ENCODE measurements at regions not wholly inside any gene's neighbourhood (a gene's known extent, or its start where the extent isn't known, plus 50 kb on each side); places are given as distances from the start of the nearest gene placed in this dataset.
"Not testable (repeated sequence)": the region's sequence is repeated elsewhere in the genome, so short reads cannot be mapped to it uniquely, and the experiment has no call there.

DNA sequence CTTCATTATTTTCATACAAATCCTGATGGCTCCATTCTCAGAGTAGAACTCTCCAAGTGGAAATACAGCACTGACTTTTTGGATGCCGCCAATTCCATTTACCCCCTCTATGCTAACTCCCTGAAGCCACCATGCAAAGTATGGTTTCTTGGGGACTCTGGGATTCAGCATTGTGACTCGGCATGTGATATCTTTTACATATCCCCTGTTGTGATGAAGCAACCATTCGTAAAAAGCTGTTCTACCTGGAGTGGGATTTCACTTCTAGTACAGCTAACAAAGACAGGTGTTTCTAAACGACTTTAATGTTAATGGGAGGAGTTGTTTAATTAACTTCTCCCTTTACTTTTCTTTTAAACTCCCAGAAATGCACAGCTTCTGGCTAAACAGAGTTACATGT, 533.5 kb downstream of the RBFOX1 start:
- Histone ChIP-seq H3K9ac (ENCODE audit: low read length) (no peak overlapping the region), H3K9me2 (replicated peaks; ENCODE audit: insufficient read depth, low read length) (no peaks in the 10 kb centered on the region), H3F3A (ENCODE audit: insufficient read depth) (no peaks in the 10 kb centered on the region), H3K27me3 (ENCODE audit: low read length) (no peaks in the 10 kb centered on the region; the same call in 1 of the 2 replicates), H3K36me3 (ENCODE audit: low read length) (no peaks in the 10 kb centered on the region), H4K20me1 (ENCODE audit: low read depth, low read length) (no peaks in the 10 kb centered on the region), H3K9me3 (ENCODE audit: insufficient read depth, low read length) (no peaks in the 10 kb centered on the region), H3K79me2 (ENCODE audit: insufficient read depth, low read length) (no peaks in the 10 kb centered on the region), H2AFZ (ENCODE audit: low read depth, low read length, severe bottlenecking) (no peak overlapping the region), H3K4me3 (ENCODE audit: insufficient read depth, low read length, poor library complexity, severe bottlenecking) (no peak overlapping the region), H3K27ac (ENCODE audit: low read depth, low read length) (no peak overlapping the region), H3K4me2 (ENCODE audit: low read depth, low read length, poor library complexity, severe bottlenecking) (no peak overlapping the region)
- TF ChIP-seq EZH2phosphoT487 (conservative IDR thresholded peaks at IDR 0.05; ENCODE audit: low read length): no peak
- TF ChIP-seq, protein P1, sequence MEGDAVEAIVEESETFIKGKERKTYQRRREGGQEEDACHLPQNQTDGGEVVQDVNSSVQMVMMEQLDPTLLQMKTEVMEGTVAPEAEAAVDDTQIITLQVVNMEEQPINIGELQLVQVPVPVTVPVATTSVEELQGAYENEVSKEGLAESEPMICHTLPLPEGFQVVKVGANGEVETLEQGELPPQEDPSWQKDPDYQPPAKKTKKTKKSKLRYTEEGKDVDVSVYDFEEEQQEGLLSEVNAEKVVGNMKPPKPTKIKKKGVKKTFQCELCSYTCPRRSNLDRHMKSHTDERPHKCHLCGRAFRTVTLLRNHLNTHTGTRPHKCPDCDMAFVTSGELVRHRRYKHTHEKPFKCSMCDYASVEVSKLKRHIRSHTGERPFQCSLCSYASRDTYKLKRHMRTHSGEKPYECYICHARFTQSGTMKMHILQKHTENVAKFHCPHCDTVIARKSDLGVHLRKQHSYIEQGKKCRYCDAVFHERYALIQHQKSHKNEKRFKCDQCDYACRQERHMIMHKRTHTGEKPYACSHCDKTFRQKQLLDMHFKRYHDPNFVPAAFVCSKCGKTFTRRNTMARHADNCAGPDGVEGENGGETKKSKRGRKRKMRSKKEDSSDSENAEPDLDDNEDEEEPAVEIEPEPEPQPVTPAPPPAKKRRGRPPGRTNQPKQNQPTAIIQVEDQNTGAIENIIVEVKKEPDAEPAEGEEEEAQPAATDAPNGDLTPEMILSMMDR (IDR thresholded peaks at IDR 0.05; ENCODE audit: insufficient read depth, low read length, poor library complexity, severe bottlenecking): no peak

DNA sequence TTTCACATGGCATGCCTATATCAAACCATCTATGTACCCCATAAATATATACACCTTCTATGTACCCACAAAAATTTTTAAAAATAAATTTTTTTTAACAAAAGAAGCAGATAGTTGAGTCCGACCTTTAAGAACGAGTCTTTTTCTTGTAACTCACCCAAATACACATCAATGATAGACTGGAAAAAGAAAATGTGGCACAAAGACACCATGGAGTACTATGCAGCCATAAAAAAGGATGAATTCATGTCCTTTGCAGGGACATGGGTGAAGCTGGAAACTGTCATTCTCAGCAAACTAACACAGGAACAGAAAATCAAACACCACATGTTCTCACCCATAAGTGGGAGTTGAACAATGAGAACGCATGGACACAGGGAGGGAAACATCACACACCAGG, 532.7 kb downstream of the RBFOX1 start:
- H2AFZ ChIP-seq (ENCODE audit: low read depth, low read length, severe bottlenecking); H3K4me2 ChIP-seq (ENCODE audit: low read depth, low read length, poor library complexity, severe bottlenecking); H3K36me3 ChIP-seq (ENCODE audit: low read length); H3K27me3 ChIP-seq (ENCODE audit: low read length); H3K9ac ChIP-seq (ENCODE audit: low read length); H4K20me1 ChIP-seq (ENCODE audit: low read depth, low read length); H3K9me2 ChIP-seq (replicated peaks; ENCODE audit: insufficient read depth, low read length); H3K4me3 ChIP-seq (ENCODE audit: insufficient read depth, low read length, poor library complexity, severe bottlenecking); H3K27ac ChIP-seq (ENCODE audit: low read depth, low read length); H3K9me3 ChIP-seq (ENCODE audit: insufficient read depth, low read length); H3K79me2 ChIP-seq (ENCODE audit: insufficient read depth, low read length); H3F3A ChIP-seq (ENCODE audit: insufficient read depth): not testable (repeated sequence)

DNA sequence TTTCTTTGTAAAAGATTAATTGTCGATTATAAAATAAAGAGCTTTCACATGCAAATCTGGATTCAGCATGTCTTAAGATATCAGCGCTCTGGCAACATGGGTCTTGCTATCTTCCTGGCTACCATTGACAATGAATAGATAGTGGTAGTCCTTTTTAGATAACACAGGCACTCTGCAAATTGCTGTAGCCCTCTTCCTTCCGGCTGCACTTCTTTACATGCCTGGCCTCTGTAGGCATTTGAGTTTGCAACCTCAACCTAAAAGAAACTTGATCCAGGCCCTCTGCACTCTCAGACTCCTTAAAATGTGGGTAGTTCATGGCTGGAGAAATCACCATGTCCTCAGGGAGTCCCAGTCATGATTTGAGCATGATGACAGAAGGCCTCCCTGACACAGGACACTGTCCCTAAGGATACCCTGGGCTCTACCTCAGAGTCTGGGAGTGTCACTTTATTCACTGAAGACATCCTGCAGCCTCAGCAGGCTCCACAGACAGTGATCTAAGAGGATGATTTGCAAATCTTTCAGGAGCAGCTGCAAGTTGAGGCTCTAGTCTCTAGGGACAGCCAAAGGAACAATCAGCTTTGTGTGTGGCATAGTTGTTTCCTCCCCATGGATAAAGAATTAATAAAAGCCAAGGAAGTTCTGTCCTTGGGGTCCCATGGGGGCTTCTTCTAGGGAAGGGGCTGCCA, 529.4 kb downstream of the RBFOX1 start:
- Histone ChIP-seq H3F3A (ENCODE audit: insufficient read depth) (no peaks in the 10 kb centered on the region), H3K9me3 (ENCODE audit: insufficient read depth, low read length) (no peaks in the 10 kb centered on the region), H3K79me2 (ENCODE audit: insufficient read depth, low read length) (no peaks in the 10 kb centered on the region), H4K20me1 (ENCODE audit: low read depth, low read length) (no peaks in the 10 kb centered on the region), H2AFZ (ENCODE audit: low read depth, low read length, severe bottlenecking) (no peak overlapping the region), H3K36me3 (ENCODE audit: low read length) (no peaks in the 10 kb centered on the region), H3K4me2 (ENCODE audit: low read depth, low read length, poor library complexity, severe bottlenecking) (no peak overlapping the region), H3K27ac (ENCODE audit: low read depth, low read length) (no peak overlapping the region), H3K9me2 (replicated peaks; ENCODE audit: insufficient read depth, low read length) (no peaks in the 10 kb centered on the region), H3K9ac (ENCODE audit: low read length) (no peak overlapping the region), H3K27me3 (ENCODE audit: low read length) (no peaks in the 10 kb centered on the region), H3K4me3 (ENCODE audit: insufficient read depth, low read length, poor library complexity, severe bottlenecking) (no peak overlapping the region)
- TF ChIP-seq, protein P1 (IDR thresholded peaks at IDR 0.05; ENCODE audit: insufficient read depth, low read length, poor library complexity, severe bottlenecking): no peak
- no peak for TF ChIP-seq EZH2phosphoT487 (conservative IDR thresholded peaks at IDR 0.05; ENCODE audit: low read length)

DNA sequence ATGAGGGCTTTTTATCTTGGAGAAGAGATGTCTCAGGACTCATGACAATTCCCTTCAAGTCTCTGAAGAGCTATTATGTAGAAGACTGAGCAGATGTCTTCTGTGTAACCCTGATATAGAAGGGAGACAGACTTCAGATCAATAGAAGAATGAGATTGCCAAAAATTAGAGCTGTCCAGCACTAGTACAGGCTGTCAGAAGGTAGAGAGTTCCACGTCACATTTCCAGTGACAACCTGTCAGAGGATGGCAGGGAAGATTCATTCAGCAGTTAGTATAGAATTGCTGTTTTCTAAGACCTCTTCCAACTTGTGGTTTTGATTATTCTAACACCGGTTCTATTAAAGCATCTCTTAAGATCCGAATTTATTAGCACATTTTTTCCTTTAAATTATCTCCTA, 520.6 kb downstream of the RBFOX1 start:
- no peaks in the 10 kb centered on the region for H3F3A ChIP-seq (ENCODE audit: insufficient read depth)
- H3K36me3 ChIP-seq (ENCODE audit: low read length): no peaks in the 10 kb centered on the region
- TF ChIP-seq, protein P1 (IDR thresholded peaks at IDR 0.05; ENCODE audit: insufficient read depth, low read length, poor library complexity, severe bottlenecking): no peak
- TF ChIP-seq EZH2phosphoT487 (conservative IDR thresholded peaks at IDR 0.05; ENCODE audit: low read length): no peak
- H3K4me3 ChIP-seq (ENCODE audit: insufficient read depth, low read length, poor library complexity, severe bottlenecking): no peak overlapping the region
- H3K9me2 ChIP-seq (replicated peaks; ENCODE audit: insufficient read depth, low read length): no peaks in the 10 kb centered on the region
- H3K9me3 ChIP-seq (ENCODE audit: insufficient read depth, low read length): no peaks in the 10 kb centered on the region
- H4K20me1 ChIP-seq (ENCODE audit: low read depth, low read length): no peaks in the 10 kb centered on the region
- no peak overlapping the region for H3K9ac ChIP-seq (ENCODE audit: low read length)
- no peak overlapping the region for H2AFZ ChIP-seq (ENCODE audit: low read depth, low read length, severe bottlenecking)
- no peak overlapping the region for H3K27ac ChIP-seq (ENCODE audit: low read depth, low read length)
- no peak overlapping the region for H3K4me2 ChIP-seq (ENCODE audit: low read depth, low read length, poor library complexity, severe bottlenecking)
- H3K27me3 ChIP-seq (ENCODE audit: low read length): no peaks in the 10 kb centered on the region
- H3K79me2 ChIP-seq (ENCODE audit: insufficient read depth, low read length): no peaks in the 10 kb centered on the region
